Astrocyte of the spinal cord (primary cell): ENCODE measurements at regions not wholly inside any gene's neighbourhood (a gene's known extent, or its start where the extent isn't known, plus 50 kb on each side); places are given as distances from the start of the nearest gene placed in this dataset.

Experiments used
- DNase-seq: peaks from one replicate; pipeline ENCODE4 v3.0.0; 2011; ENCODE audit warnings: low read depth, low spot score
- H3K4me3 ChIP-seq: 2 replicates; pipeline ENCODE4 v1.5.1; 2011; ENCODE audit warnings: low read depth, mild to moderate bottlenecking, low read length, moderate library complexity
- CTCF ChIP-seq: IDR thresholded peaks from 2 replicates; pipeline ENCODE4 v1.5.1; 2012; ENCODE audit warnings: low read depth, mild to moderate bottlenecking, low read length, inconsistent platforms
- in situ Hi-C: cut with HindIII; loops from 2 replicates; pipeline ENCODE4 v1.10.0; 2017; ENCODE audit warnings: low sequenced_read_pairs

GRCh38 chrX:99413317-99413716, 996.8 kb downstream of the PCDH19 start:
- no peak for DNase-seq
- H3K4me3 ChIP-seq = no peak overlapping the region
- no peak for TF ChIP-seq CTCF
- in situ Hi-C loops = no loop called here

- H3K4me3 ChIP-seq = no peak overlapping the region
- no peak for TF ChIP-seq CTCF
- in situ Hi-C loops = no loop called here
- DNase-seq = no peak
Observed at GRCh38 chrX:99398545-99398944, 1011.5 kb downstream of the PCDH19 start.

- no peak for TF ChIP-seq CTCF
- in situ Hi-C loops = no loop called here
- no peak for DNase-seq
- no peak overlapping the region for H3K4me3 ChIP-seq
Observed at GRCh38 chrX:99397879-99398278, 1012.2 kb downstream of the PCDH19 start.

GRCh38 chrX:99394456-99394855, 1015.6 kb downstream of the PCDH19 start:
- H3K4me3 ChIP-seq = no peak overlapping the region
- no peak for DNase-seq
- no peak for TF ChIP-seq CTCF
- in situ Hi-C loops = no loop called here

DNA sequence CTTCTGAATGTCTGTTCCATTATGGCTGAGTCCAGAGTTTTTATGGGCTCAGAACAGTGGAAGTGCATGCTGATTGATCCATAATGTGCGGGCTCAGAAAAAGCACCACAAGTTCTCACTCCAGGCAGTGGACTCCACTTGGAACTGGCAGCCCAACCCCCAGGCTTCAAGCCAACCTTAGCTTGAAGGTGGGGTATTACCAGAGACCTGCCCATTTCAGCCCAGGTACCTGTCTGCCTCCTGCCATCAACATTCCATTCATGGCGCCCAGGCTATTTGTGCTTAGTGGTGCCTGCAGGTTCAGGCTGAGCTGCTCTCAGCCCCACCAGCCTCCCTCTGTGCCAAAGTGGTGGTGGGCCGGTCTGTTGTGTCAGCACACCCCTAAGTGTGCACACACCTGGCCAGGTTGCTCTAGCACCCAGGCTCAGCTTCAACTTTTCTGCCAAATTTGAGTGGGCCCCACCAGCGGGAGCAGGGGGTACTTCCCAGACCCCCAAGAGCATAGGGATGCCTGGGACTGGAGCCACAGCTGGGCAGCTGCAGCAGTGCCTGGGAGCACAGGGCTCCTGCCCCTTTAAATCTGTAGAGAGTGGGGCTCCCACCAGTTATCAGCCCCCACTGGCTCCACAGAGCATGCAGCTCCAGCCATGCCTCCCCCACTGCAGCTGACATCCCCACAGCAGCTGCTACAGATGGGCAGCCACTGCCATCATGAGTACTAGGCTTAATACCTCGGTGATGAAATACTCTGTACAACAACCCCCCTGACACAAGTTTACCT, 1025.3 kb downstream of the PCDH19 start:
- TF ChIP-seq CTCF = no peak
- DNase-seq = no peak
- no peak overlapping the region for H3K4me3 ChIP-seq
- in situ Hi-C loops = no loop called here

- no peak overlapping the region for H3K4me3 ChIP-seq
- TF ChIP-seq CTCF = no peak
- in situ Hi-C loops = no loop called here
- no peak for DNase-seq
Observed at GRCh38 chrX:99383786-99384185, 1026.3 kb downstream of the PCDH19 start.
